ENCODE measurements at regions not wholly inside any gene's neighbourhood (a gene's known extent, or its start where the extent isn't known, plus 50 kb on each side); places are given as distances from the start of the nearest gene placed in this dataset.

GRCh38 chr13:72153272-72153671 lies 286.3 kb upstream of the DACH1 start:
- no peak for DNase-seq

GRCh38 chr13:72151241-72151640 lies 284.2 kb upstream of the DACH1 start:
- no peak for DNase-seq

GRCh38 chr13:72150502-72150901 lies 283.5 kb upstream of the DACH1 start:
- DNase-seq: no peak

- no peak for DNase-seq
Observed at GRCh38 chr13:72149701-72150100, 282.7 kb upstream of the DACH1 start.

GRCh38 chr13:72146816-72147215 lies 279.8 kb upstream of the DACH1 start:
- DNase-seq: no peak

GRCh38 chr13:72145383-72145782 lies 278.4 kb upstream of the DACH1 start:
- no peak for DNase-seq

GRCh38 chr13:72144636-72145035 lies 277.6 kb upstream of the DACH1 start:
- no peak for DNase-seq

GRCh38 chr13:72141855-72142519 lies 275.0 kb upstream of the DACH1 start:
- no peak for DNase-seq

- DNase-seq: no peak
Observed at GRCh38 chr13:72139192-72139591, 272.2 kb upstream of the DACH1 start.

GRCh38 chr13:72132075-72132474 lies 265.1 kb upstream of the DACH1 start:
- no peak for DNase-seq

GRCh38 chr13:72129117-72129516 lies 262.1 kb upstream of the DACH1 start:
- no peak for DNase-seq

- DNase-seq: no peak
Observed at GRCh38 chr13:72127031-72127430, 260.0 kb upstream of the DACH1 start.

GRCh38 chr13:72126424-72126823 lies 259.4 kb upstream of the DACH1 start:
- DNase-seq: no peak

GRCh38 chr13:72125561-72125960 lies 258.6 kb upstream of the DACH1 start:
- DNase-seq: no peak

- no peak for DNase-seq
Observed at GRCh38 chr13:72122661-72123255, 255.8 kb upstream of the DACH1 start.

GRCh38 chr13:72121466-72121865 lies 254.5 kb upstream of the DACH1 start:
- no peak for DNase-seq

- no peak for DNase-seq
Observed at GRCh38 chr13:72120632-72121031, 253.6 kb upstream of the DACH1 start.

GRCh38 chr13:72113931-72114330 lies 246.9 kb upstream of the DACH1 start:
- DNase-seq: no peak

- no peak for DNase-seq
Observed at GRCh38 chr13:72113076-72113475, 246.1 kb upstream of the DACH1 start.

GRCh38 chr13:72112216-72112615 lies 245.2 kb upstream of the DACH1 start:
- DNase-seq: no peak

GRCh38 chr13:72109863-72110262 lies 242.9 kb upstream of the DACH1 start:
- DNase-seq: no peak

GRCh38 chr13:72104656-72105180 lies 237.7 kb upstream of the DACH1 start:
- no peak for DNase-seq

GRCh38 chr13:72101768-72102400 lies 234.9 kb upstream of the DACH1 start:
- DNase-seq: no peak

GRCh38 chr13:72100339-72100738 lies 233.3 kb upstream of the DACH1 start:
- no peak for DNase-seq

Data from activated naive CD4-positive, alpha-beta T cell treated with Interleukin-2 at 50 U/mL for 16 hours (primary cell).